Lower leg skin (tissue), 3 donors: ENCODE measurements at regions not wholly inside any gene's neighbourhood (a gene's known extent, or its start where the extent isn't known, plus 50 kb on each side); places are given as distances from the start of the nearest gene placed in this dataset.

ENCODE experiments used
- POLR2A ChIP-seq, 2 donors: fragments of 450-650 bp; IDR thresholded peaks; one replicate each; pipeline ENCODE4 v1.6.1; 2016 to 2017; ENCODE audit warnings: antibody characterized with exemption in 2 of 2, mild to moderate bottlenecking in 1 of 2, moderate library complexity in 1 of 2
- TF ChIP-seq, protein P1 (sequence below), 3 donors: fragments of 450-650 bp; IDR thresholded peaks; one replicate each; pipeline ENCODE4 v1.5.1; 2016; ENCODE audit warnings: antibody characterized with exemption in 3 of 3, mild to moderate bottlenecking in 3 of 3, moderate library complexity in 2 of 3

DNA sequence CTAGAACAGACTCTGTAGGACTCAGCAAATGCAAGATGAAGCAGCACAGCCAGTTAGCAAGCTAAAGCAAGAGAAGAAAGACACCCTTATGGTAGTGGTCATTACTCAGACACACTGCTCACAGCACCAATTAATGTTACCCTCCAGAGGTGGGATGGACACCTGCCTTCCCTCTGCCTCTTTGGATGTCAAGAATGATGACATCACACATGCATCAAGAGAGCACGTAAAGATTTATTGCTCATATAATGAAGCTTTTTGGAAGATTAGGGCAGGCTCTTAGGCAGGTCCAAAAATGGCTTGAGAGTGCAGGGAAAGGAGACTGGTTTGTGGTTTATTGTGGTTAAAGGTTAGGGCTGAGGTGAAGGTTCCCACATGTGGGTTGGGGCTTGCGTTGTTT lies 137.0 kb downstream of the PRDM13 start:
- TF ChIP-seq, protein P1, sequence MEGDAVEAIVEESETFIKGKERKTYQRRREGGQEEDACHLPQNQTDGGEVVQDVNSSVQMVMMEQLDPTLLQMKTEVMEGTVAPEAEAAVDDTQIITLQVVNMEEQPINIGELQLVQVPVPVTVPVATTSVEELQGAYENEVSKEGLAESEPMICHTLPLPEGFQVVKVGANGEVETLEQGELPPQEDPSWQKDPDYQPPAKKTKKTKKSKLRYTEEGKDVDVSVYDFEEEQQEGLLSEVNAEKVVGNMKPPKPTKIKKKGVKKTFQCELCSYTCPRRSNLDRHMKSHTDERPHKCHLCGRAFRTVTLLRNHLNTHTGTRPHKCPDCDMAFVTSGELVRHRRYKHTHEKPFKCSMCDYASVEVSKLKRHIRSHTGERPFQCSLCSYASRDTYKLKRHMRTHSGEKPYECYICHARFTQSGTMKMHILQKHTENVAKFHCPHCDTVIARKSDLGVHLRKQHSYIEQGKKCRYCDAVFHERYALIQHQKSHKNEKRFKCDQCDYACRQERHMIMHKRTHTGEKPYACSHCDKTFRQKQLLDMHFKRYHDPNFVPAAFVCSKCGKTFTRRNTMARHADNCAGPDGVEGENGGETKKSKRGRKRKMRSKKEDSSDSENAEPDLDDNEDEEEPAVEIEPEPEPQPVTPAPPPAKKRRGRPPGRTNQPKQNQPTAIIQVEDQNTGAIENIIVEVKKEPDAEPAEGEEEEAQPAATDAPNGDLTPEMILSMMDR (IDR thresholded peaks at IDR 0.05) = no peak
- no peak for TF ChIP-seq POLR2A (IDR thresholded peaks at IDR 0.05)
